HCT116 (cell line): ENCODE measurements at regions not wholly inside any gene's neighbourhood (a gene's known extent, or its start where the extent isn't known, plus 50 kb on each side); places are given as distances from the start of the nearest gene placed in this dataset.

Experiments
- ELF1 ChIP-seq: IDR thresholded peaks from 2 replicates; pipeline ENCODE4 v1.6.1; 2012; ENCODE audit warnings: low read depth, borderline replicate concordance
- EZH2 ChIP-seq: fragments of 200-600 bp; sonication (generic); IDR thresholded peaks from 2 replicates; pipeline ENCODE4 v1.6.1; 2017; ENCODE audit warnings: antibody characterized with exemption, mixed run types
- TF ChIP-seq, protein P1 (sequence below), 3 experiments: fragments of 200-600 bp in 1 of 3; sonication (generic) in 1 of 3; IDR thresholded peaks in 2 of 3; conservative IDR thresholded peaks in 1 of 3; 2 replicates each; pipeline ENCODE4 v1.5.1; 2012 to 2017; ENCODE audit warnings: low read depth in 2 of 3, low read length in 2 of 3, antibody characterized with exemption in 1 of 3, borderline replicate concordance in 1 of 3, control low read depth in 1 of 3, mild to moderate bottlenecking in 1 of 3, mixed read lengths in 1 of 3, mixed run types in 1 of 3, moderate library complexity in 1 of 3; ENCODE audit not compliant: insufficient read depth in 1 of 3
- TF ChIP-seq, protein P2 (sequence below): IDR thresholded peaks from 2 replicates; pipeline ENCODE4 v1.6.1; 2012; ENCODE audit warnings: low read depth

GRCh38 chr2:100761365-100761764, 58.6 kb upstream of the NPAS2 start:
- TF ChIP-seq, protein P1, sequence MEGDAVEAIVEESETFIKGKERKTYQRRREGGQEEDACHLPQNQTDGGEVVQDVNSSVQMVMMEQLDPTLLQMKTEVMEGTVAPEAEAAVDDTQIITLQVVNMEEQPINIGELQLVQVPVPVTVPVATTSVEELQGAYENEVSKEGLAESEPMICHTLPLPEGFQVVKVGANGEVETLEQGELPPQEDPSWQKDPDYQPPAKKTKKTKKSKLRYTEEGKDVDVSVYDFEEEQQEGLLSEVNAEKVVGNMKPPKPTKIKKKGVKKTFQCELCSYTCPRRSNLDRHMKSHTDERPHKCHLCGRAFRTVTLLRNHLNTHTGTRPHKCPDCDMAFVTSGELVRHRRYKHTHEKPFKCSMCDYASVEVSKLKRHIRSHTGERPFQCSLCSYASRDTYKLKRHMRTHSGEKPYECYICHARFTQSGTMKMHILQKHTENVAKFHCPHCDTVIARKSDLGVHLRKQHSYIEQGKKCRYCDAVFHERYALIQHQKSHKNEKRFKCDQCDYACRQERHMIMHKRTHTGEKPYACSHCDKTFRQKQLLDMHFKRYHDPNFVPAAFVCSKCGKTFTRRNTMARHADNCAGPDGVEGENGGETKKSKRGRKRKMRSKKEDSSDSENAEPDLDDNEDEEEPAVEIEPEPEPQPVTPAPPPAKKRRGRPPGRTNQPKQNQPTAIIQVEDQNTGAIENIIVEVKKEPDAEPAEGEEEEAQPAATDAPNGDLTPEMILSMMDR (IDR thresholded peaks at IDR 0.05 in 2 of 3, conservative IDR thresholded peaks at IDR 0.05 in 1 of 3; ENCODE audit: borderline replicate concordance in 1 of 3, insufficient read depth in 1 of 3, low read depth in 2 of 3, low read length in 2 of 3) = no peak
- TF ChIP-seq, protein P2, sequence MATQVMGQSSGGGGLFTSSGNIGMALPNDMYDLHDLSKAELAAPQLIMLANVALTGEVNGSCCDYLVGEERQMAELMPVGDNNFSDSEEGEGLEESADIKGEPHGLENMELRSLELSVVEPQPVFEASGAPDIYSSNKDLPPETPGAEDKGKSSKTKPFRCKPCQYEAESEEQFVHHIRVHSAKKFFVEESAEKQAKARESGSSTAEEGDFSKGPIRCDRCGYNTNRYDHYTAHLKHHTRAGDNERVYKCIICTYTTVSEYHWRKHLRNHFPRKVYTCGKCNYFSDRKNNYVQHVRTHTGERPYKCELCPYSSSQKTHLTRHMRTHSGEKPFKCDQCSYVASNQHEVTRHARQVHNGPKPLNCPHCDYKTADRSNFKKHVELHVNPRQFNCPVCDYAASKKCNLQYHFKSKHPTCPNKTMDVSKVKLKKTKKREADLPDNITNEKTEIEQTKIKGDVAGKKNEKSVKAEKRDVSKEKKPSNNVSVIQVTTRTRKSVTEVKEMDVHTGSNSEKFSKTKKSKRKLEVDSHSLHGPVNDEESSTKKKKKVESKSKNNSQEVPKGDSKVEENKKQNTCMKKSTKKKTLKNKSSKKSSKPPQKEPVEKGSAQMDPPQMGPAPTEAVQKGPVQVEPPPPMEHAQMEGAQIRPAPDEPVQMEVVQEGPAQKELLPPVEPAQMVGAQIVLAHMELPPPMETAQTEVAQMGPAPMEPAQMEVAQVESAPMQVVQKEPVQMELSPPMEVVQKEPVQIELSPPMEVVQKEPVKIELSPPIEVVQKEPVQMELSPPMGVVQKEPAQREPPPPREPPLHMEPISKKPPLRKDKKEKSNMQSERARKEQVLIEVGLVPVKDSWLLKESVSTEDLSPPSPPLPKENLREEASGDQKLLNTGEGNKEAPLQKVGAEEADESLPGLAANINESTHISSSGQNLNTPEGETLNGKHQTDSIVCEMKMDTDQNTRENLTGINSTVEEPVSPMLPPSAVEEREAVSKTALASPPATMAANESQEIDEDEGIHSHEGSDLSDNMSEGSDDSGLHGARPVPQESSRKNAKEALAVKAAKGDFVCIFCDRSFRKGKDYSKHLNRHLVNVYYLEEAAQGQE = no peak
- TF ChIP-seq EZH2 (no peak), ELF1 (no peak)
